Inflammatory macrophage (primary cell): ENCODE measurements at regions not wholly inside any gene's neighbourhood (a gene's known extent, or its start where the extent isn't known, plus 50 kb on each side); places are given as distances from the start of the nearest gene placed in this dataset.
"Not testable (repeated sequence)": the region's sequence is repeated elsewhere in the genome, so short reads cannot be mapped to it uniquely, and the experiment has no call there.

Experiments
- DNase-seq, 2 donors: peaks; one replicate each; pipeline ENCODE4 v3.0.0-alpha.2; 2020 to 2022

DNA sequence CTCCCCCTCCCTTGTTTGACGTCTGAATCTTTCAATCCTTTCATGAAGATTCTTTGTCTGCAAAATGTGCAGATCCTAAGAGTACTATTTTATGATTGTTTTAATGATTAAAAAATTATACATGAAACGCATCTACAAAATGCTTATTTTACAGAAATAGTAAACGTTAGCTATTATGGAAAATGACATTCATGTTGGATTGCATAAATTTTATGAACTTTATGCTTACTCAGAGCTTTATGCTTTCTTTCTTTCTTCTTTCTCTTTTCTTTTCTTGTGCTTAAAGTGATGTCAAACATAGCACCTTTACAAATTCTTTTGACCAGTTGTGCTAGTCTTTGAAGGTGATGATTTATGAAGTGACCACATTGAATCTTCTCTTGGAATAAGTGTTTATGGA, 805.4 kb downstream of the ADCYAP1 start:
- DNase-seq: no peak

- DNase-seq: no peak
Observed at GRCh38 chr18:1732143-1732542, 827.5 kb downstream of the ADCYAP1 start.

DNA sequence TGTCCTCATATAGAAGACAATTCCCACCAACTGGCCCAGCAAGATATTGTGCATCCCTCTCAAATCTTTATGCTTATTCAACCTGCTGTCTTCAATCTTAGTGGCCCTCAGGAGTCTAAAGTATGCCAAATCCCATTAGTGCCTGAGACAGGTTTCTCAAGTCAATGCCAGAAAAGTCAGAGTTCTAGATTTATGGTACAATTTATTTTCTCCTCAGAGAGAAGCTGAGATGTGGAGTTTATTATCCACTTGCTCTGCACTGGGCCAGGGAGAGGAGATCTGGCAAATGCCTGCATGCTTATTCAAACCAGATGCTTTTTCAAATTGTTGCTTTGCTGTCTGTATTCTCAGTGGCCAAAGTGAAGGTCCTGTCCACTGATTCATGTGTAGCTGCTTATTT, 825.2 kb downstream of the METTL4 start:
- DNase-seq: no peak

GRCh38 chr18:1751249-1751648, 820.1 kb downstream of the METTL4 start:
- DNase-seq: no peak

DNA sequence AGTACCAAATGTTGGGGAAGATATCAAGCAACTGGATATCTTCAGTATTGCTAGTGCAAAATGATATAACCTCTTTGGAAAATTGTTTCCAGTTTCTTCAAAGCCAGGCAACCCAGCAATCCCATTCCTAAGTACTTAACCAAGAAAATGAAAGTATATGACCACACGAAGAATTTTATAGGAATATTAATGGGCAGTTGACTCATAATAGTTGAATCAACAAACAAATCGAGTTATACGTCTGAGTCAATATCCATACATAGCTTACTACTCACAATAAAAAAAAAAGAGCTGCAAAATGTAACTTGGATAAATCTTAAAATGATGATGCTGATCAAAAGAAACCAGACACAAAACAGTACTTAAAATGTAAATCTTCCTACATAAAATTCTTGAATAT, 810.4 kb downstream of the METTL4 start:
- DNase-seq: no peak

- DNase-seq: no peak
Observed at GRCh38 chr18:1774261-1774660, 797.0 kb downstream of the METTL4 start.

DNA sequence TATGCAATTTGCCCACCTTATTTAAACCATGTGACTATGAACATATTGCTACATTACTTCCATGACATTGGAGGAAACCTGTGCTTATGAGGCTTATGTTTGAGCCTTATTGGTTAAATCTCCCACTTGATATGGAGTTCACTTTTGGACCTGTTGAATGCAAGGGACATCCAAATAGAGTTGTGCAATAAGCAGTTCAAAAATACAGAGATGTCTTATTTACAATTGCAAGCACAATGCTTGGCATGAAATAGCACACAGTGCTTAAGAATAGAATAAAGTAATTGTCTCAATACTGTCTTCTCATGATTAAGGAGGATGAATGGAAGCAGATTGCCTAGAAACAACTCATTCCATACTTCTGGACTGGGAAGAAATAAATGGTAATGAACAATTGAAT, 793.5 kb downstream of the METTL4 start:
- no peak for DNase-seq

GRCh38 chr18:1778496-1779178, 792.7 kb downstream of the METTL4 start:
- DNase-seq: no peak

DNA sequence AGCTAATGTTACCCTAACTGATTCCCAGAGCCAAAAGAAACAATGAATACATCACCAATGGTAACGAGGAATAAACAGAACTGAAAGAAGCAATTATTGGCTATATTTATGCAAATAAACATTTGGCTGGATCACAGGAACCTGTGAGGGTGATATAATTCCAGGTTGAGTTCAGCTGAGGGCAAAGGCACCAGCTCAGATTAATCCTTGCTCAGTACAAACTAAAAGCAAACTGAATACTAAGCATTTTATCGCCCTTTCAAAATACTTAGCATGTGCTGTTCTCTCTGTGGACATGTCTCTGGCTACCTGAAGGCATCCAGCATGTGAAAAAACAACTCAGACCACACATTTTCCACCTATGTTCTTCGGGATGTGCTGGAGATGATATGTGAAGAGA, 791.7 kb downstream of the METTL4 start:
- DNase-seq: no peak

DNA sequence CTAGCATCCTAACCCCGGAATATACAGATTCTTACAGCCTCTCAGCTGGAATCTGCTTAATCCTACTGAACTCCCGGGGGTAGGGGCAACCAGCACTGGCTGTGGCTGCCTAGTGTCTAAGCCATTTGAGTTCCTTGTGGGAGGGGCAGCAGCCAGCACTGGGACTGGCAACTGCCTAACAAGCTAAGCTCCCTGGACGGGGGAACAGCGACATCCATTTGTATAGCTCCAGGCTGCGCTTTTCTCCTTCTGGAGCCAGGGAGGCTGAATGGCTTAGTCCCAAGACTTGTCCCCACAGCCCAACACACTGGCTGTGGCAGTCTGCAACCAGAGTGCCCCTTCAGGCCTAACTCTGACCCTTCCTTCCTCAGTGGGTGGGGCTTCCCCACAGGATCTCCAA, 787.2 kb downstream of the METTL4 start:
- DNase-seq: no peak

- not testable (repeated sequence) for DNase-seq
Observed at GRCh38 chr18:1785980-1786379, 785.3 kb downstream of the METTL4 start.

GRCh38 chr18:1796636-1797035, 774.7 kb downstream of the METTL4 start:
- no peak for DNase-seq

DNA sequence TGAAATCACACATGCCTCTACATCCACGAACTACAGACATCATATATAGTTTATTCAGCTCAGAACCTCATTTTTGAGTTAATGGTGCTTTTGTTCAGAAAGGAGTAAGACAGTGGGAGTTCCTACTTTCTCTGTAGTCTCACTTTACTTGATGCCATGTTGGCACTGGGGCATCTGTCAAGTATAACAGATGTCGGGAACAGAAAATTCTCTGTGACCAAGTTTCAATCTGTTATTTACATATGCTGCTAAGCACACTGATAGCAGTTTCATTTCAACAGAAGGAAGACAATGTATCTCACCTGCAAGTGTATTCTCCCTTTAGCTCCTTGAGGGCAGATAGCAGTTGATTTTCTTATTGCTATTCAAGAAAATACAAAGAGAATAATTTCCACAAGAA, 774.1 kb downstream of the METTL4 start:
- no peak for DNase-seq

DNA sequence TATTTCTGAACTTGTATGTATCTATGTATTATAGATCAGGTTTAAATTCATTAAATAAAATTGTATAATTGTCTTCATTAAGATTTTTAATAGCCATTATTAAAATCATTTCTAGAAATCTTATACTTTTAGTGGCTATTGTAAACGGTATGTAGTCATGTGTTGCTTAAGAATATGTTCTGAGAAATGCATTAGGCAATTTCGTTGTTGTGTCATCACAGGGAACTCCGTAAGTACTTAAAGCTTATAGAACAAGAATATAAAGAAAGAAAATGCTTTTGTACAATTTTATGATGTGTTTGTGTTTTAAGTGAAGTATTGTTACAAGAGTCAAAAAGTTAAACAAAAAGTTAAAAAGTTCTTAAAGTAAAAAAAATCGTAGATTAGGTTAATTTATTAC, 765.8 kb downstream of the METTL4 start:
- DNase-seq: peak; percentile 15 to 54

DNA sequence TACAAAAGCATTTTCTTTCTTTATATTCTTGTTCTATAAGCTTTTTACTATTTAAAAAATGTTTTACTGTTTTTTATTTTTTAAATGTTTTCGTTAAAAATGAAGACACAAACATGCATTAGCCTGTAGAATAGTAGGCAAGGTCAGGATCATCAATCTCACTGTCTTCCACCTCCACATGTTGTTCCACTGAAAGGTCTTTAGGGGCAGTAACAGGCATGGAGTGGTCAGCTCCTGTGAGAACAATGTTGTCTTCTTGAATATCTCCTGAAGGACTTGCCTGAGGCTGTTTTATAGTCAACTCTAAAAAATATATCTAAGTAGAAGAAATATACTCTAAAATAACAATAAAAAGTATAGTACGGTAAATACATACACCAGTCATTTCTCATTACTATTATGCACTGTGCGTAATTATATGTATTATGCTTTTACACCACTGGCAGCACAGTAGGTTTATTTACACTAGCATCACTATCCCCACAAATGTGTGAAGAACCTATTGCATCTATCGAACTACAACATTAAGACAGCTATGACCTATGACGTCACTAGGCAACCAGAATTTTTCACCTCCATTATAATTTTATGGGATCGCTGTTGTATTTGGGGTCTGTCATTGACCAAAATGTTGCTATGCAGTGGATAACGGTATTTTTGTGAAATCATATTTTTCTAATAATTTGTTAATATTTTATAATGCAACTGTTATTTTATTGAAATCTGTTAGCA, 764.3 kb downstream of the METTL4 start:
- no peak for DNase-seq

GRCh38 chr18:1811282-1811681, 760.0 kb downstream of the METTL4 start:
- no peak for DNase-seq

GRCh38 chr18:1825296-1825695, 746.0 kb downstream of the METTL4 start:
- DNase-seq: no peak

DNA sequence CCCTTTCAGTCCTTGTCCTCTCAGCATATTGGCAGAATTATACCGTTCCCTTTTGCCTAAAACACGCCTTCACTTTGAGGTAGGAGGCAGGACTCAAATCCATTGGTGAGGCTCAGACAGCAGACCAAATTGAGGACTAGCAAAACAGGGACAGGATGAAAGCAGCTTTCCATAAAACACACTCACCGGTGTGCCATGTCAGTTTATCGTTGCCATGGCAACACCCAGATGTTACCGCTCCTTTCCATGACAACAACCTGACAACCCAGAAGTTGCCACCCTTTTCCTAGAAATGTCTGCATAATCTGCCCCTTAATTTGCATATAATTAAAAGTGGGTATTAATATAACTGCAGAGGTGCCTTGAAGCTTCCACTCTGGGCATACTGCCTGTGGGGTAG, 730.4 kb downstream of the METTL4 start:
- DNase-seq: no peak

DNA sequence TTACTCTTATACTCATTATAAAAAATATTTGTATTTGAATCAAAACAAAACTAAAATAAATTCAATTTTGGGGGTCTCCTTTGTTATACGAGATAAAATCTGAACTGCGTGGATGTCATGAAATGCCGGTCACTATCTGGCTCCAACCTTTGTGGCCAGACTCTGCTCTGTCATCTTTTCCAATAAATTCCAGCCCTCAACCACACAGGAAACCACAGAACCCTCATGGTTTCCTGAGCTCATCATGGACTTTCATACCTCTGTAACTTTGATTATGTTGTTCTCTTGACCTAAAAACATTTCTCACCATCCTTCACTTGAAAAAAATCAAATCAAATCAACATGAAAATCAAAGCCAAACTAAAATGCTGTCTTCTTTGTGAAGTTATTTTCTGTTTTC, 724.7 kb downstream of the METTL4 start:
- DNase-seq: no peak

DNA sequence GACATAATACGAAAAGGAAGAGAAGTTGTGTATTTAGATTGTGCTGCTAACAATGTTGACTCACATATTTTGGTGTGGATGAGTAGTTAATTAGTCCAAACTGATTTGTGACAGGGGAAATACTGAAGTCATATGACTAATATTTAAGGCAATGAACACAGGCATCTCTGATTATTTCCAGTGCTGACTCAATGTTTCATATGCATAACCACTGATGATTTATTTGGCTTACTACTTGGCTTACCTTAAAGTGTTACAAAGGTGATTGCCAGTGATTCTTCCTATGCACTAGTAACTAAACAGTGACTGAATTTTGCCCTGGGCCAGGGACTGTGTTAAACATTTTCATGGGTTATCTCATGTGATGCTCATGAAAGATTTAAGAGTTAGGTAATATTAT, 722.6 kb downstream of the METTL4 start:
- DNase-seq: no peak

GRCh38 chr18:1849386-1849785, 721.9 kb downstream of the METTL4 start:
- no peak for DNase-seq

- DNase-seq: not testable (repeated sequence)
Observed at GRCh38 chr18:1857281-1857680, 714.0 kb downstream of the METTL4 start.

DNA sequence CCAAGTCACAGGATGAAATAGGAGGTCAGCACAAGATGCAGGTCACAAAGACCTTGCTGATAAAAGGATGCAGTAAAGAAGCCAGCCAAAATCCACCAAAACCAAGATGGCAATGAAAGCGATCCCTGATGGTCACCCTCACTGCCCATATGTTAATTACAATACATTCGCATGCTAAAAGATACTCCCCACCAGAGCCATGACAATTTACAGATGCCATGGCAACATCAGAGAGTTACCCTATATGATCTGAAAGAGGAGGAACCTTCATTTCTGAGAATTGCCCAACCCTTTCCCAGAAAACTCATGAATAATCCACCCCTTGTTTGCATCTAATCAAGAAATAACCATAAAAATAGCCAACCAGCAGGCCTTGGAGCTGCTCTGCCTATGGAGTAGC, 709.8 kb downstream of the METTL4 start:
- no peak for DNase-seq

DNA sequence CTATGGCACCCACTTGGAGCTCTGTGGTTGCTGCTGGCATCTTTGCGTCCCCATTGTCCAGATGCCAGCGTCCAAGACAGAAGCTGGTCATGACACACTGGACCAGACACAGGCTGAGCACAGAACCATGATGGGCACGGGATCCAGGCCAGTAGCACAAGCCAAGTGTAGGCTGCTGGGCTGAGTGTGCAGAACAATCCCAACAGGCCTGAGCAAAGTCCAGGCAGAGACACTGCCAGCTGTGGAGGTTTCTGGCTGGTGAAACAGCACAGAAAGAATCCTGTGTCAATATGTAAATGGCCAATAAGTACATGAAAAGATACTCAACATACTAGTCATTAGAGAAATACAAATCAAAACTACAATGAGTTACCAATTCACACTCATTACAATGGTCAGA, 705.4 kb downstream of the METTL4 start:
- no peak for DNase-seq

DNA sequence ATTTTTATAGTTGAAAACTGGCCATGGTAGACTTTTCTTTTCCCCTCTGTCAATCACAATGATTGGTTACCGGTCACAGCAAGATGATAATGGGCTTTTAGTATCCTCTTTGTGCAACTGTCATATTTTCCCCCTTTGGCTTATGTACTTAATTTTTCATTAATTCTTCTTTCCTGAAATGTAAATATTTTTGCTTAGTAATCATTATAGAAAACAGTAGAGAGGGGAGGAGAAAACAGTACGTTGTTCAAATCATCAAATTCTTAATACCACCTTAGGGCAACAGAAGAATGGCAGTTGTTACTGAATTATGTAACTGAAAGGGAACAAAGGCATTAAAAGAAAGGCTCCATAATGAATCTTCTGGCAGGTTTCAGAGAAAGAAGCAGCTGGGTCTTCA, 699.0 kb downstream of the METTL4 start:
- DNase-seq: no peak
